Thyroid gland (tissue), 4 donors: ENCODE measurements at regions not wholly inside any gene's neighbourhood (a gene's known extent, or its start where the extent isn't known, plus 50 kb on each side); places are given as distances from the start of the nearest gene placed in this dataset.

Experiments
- DNase-seq, 2 donors: peaks; one replicate each; pipeline ENCODE4 v3.0.0-alpha.2; 2019
- H3K27ac ChIP-seq, 3 donors: fragments of 200-600 bp; sonication (generic); 1 replicate in 2 of 3; 2 replicates in 1 of 3; pipeline ENCODE4 v1.5.1; 2016 to 2019; ENCODE audit warnings: mild to moderate bottlenecking in 1 of 3, moderate library complexity in 1 of 3
- H3K27me3 ChIP-seq: fragments of 200-600 bp; sonication (generic); one replicate; pipeline ENCODE4 v1.5.1; 2019
- H3K36me3 ChIP-seq, 2 donors: fragments of 200-600 bp; sonication (generic); one replicate each; pipeline ENCODE4 v1.5.1; 2016 to 2019
- H3K4me1 ChIP-seq, 2 donors: fragments of 200-600 bp; sonication (generic); one replicate each; pipeline ENCODE4 v1.5.1; 2017 to 2019
- H3K4me3 ChIP-seq, 3 donors: fragments of 200-600 bp; sonication (generic); replicated peaks in 1 of 3; 1 replicate in 2 of 3; 2 replicates in 1 of 3; pipeline ENCODE4 v1.5.1; 2016; ENCODE audit warnings: mild to moderate bottlenecking in 1 of 3
- H3K9me3 ChIP-seq: fragments of 200-600 bp; sonication (generic); one replicate; pipeline ENCODE4 v1.5.1; 2017
- POLR2A ChIP-seq, 2 donors: fragments of 450-650 bp; IDR thresholded peaks; one replicate each; pipeline ENCODE4 v1.6.1; 2017; ENCODE audit warnings: antibody characterized with exemption in 2 of 2, mild to moderate bottlenecking in 2 of 2, moderate library complexity in 1 of 2
- WGBS, 2 donors: methylation state at CpG; one replicate each; pipeline ENCODE4 v1.1.5; 2017; 5-methylcytosine and 5-hydroxymethylcytosine counted together
- intact Hi-C: fragments of 100-400 bp; cut with DNase I; formaldehyde crosslinking; loops from one replicate; pipeline ENCODE4 v1.15.1; 2023
- TF ChIP-seq, protein P1 (sequence below), 6 experiments: fragments of 200-600 bp in 3 of 6; fragments of 450-650 bp in 3 of 6; sonication (generic) in 3 of 6; IDR thresholded peaks; one replicate each; pipeline ENCODE4 v1.5.1; 2016 to 2019; ENCODE audit warnings: antibody characterized with exemption in 6 of 6, mild to moderate bottlenecking in 2 of 6, inconsistent platforms in 1 of 6, moderate library complexity in 1 of 6

DNA sequence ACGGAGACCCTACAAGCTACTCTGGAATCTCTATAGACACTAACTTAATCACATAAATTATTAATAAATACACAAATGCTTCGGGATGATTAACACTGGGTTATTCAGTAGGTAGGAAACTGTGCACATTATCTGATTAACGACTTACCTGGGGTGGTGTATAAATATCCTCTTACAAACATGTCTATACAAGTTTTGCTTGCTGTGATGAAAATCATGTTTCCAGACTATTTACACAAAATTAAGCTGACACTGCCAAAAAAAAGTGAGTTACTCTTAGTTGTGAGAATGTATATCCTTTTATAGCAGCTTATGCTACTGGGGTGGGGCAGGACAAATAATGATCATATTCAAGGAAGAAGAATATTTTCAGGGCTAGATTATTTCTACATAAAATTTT lies 314.6 kb downstream of the C7orf25 start:
- Histone ChIP-seq H3K9me3 (no peaks in the 10 kb centered on the region), H3K4me1 (no peaks in the 10 kb centered on the region), H3K36me3 (no peaks in the 10 kb centered on the region), H3K4me3 (no peak overlapping the region), H3K27ac (no peak overlapping the region), H3K27me3 (no peaks in the 10 kb centered on the region)
- WGBS, 2 donors: 88 to 96% methylated on average over 3 of the region's 3 CpGs
- TF ChIP-seq, protein P1, sequence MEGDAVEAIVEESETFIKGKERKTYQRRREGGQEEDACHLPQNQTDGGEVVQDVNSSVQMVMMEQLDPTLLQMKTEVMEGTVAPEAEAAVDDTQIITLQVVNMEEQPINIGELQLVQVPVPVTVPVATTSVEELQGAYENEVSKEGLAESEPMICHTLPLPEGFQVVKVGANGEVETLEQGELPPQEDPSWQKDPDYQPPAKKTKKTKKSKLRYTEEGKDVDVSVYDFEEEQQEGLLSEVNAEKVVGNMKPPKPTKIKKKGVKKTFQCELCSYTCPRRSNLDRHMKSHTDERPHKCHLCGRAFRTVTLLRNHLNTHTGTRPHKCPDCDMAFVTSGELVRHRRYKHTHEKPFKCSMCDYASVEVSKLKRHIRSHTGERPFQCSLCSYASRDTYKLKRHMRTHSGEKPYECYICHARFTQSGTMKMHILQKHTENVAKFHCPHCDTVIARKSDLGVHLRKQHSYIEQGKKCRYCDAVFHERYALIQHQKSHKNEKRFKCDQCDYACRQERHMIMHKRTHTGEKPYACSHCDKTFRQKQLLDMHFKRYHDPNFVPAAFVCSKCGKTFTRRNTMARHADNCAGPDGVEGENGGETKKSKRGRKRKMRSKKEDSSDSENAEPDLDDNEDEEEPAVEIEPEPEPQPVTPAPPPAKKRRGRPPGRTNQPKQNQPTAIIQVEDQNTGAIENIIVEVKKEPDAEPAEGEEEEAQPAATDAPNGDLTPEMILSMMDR (IDR thresholded peaks at IDR 0.05): no peak
- no peak for TF ChIP-seq POLR2A (IDR thresholded peaks at IDR 0.05)
- DNase-seq: no peak
- intact Hi-C loops: no loop called here

DNA sequence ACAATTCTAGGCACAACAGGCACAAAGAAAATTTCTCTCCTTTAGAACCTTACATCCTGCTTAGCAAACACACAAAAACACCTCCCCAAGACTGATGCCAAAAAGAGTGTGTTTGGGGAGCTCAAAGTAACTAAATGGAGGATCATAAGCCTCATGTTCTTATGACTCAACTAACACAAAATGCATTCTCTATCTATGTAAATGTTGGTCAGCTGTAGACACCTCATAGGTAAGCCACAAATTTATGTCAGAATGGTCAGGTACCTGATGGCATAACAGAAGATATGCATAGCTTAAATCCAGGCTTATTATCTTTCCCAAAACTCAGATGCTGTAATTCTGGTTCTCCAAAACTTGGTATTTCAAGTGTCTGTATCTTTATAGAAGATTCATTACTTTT lies 315.1 kb downstream of the C7orf25 start:
- DNase-seq: no peak
- no peaks in the 10 kb centered on the region for H3K27me3 ChIP-seq
- no peak overlapping the region for H3K4me3 ChIP-seq
- TF ChIP-seq, protein P1 (IDR thresholded peaks at IDR 0.05): no peak
- no peak for TF ChIP-seq POLR2A (IDR thresholded peaks at IDR 0.05)
- no peak overlapping the region for H3K27ac ChIP-seq
- intact Hi-C loops: no loop called here
- no peaks in the 10 kb centered on the region for H3K9me3 ChIP-seq
- H3K4me1 ChIP-seq: no peaks in the 10 kb centered on the region
- H3K36me3 ChIP-seq: no peaks in the 10 kb centered on the region

DNA sequence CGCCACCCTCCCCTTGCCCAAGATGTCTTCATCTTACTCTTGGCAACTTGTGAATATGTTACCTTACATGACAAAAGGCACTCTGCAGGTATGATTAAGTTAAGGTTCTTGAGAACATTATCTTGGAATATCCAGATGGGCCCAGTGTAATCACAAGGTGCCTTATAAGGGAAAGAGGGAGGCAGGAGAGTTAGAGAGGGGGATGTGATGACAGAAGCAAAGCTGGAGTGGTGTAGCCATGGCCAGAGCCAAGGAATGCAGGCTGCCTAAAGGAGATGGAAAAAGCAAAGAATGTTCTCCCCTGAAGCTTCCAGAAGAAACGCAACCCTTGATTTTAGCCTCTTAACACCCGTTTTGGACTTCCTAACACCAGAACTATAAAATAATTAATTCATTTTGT lies 318.0 kb downstream of the C7orf25 start:
- Histone ChIP-seq H3K9me3 (no peaks in the 10 kb centered on the region), H3K36me3 (no peaks in the 10 kb centered on the region), H3K27ac (no peak overlapping the region), H3K27me3 (no peaks in the 10 kb centered on the region), H3K4me1 (no peaks in the 10 kb centered on the region), H3K4me3 (no peak overlapping the region)
- no peak for DNase-seq
- WGBS, 2 donors: 93 to 94% methylated on average over 3 of the region's 3 CpGs
- intact Hi-C loops: no loop called here
- TF ChIP-seq, protein P1 (IDR thresholded peaks at IDR 0.05): no peak
- TF ChIP-seq POLR2A (IDR thresholded peaks at IDR 0.05): no peak

DNA sequence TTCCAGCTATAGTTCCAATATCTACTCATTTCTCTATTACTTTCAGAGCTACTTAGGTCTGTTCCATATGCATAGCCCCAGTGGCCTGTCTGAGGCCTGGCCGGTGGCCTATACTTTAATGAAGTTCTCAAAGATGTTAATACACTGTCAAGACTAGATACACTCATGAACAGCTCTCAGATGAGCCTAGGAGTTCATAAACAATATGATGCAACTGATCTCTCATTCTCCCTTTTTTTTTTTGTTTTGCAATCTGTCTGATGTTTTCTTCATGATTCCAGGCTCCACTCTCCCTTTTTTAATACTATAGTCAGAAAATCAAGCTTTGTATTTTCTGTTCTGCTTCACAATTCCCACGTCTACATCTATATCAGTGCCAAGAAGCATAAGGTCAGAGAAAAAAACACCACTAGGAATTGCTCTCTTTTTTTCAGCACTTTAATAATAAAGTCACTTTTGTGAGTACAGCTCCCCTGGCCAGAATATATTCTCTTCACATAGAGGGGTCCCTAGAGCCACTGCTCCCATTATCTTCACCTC lies 321.0 kb downstream of the C7orf25 start:
- no peaks in the 10 kb centered on the region for H3K27me3 ChIP-seq
- no peak overlapping the region for H3K4me3 ChIP-seq
- TF ChIP-seq, protein P1 (IDR thresholded peaks at IDR 0.05): no peak
- no peak for TF ChIP-seq POLR2A (IDR thresholded peaks at IDR 0.05)
- H3K36me3 ChIP-seq: no peaks in the 10 kb centered on the region
- intact Hi-C loops: no loop called here
- no peak overlapping the region for H3K27ac ChIP-seq
- DNase-seq: no peak
- H3K9me3 ChIP-seq: no peaks in the 10 kb centered on the region
- WGBS, 2 donors: 61 to 67% methylated on average over 2 of the region's 2 CpGs
- no peaks in the 10 kb centered on the region for H3K4me1 ChIP-seq

DNA sequence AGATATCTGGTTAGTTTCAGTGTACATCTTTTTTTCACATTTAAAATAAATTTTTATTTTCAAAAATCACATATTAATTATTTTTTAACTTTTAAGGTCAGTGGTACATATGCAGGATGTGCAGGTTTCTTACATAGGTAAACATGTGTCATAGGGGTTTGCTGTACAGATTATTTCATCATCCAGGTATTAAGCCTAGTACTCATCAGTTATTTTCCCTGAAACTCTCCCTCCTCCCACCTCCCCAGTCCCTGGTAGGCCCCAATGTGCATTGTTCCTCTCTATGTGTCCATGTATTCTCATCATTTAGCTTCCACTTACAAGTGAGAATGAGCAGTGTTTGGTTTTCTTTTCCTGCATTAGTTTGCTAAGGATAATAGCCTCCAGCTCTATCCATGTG lies 323.0 kb downstream of the C7orf25 start:
- no peak overlapping the region for H3K4me3 ChIP-seq
- H3K9me3 ChIP-seq: no peaks in the 10 kb centered on the region
- no peak overlapping the region for H3K27ac ChIP-seq
- H3K36me3 ChIP-seq: no peaks in the 10 kb centered on the region
- TF ChIP-seq, protein P1 (IDR thresholded peaks at IDR 0.05): no peak
- no peak for TF ChIP-seq POLR2A (IDR thresholded peaks at IDR 0.05)
- H3K27me3 ChIP-seq: no peaks in the 10 kb centered on the region
- intact Hi-C loops: no loop called here
- DNase-seq: no peak
- no peaks in the 10 kb centered on the region for H3K4me1 ChIP-seq
